ENCODE measurements at regions not wholly inside any gene's neighbourhood (a gene's known extent, or its start where the extent isn't known, plus 50 kb on each side); places are given as distances from the start of the nearest gene placed in this dataset.

DNA sequence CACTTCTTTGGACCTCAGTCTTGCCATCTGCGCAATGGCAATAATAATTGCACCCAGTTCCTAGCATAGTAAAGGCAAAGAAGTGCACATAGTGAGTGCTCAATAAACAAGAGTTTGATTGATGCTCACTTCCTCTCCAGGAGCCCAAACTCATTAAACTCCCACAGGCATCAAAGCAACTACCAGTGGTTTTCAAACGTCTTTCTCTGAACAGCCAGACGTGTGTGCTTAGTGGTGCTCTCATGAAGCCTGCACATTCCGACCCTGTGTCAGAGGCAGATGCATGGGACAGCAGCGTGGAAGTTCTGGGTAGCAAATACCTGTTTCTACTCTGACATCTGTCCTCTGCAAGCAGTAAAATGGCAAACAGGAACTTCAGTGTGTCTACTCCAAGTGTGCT lies 146.3 kb upstream of the MAFB start:
- no peak for TF ChIP-seq EZH2 (IDR thresholded peaks at IDR 0.05; ENCODE audit: insufficient read depth, low read length)
- TF ChIP-seq, protein P1, sequence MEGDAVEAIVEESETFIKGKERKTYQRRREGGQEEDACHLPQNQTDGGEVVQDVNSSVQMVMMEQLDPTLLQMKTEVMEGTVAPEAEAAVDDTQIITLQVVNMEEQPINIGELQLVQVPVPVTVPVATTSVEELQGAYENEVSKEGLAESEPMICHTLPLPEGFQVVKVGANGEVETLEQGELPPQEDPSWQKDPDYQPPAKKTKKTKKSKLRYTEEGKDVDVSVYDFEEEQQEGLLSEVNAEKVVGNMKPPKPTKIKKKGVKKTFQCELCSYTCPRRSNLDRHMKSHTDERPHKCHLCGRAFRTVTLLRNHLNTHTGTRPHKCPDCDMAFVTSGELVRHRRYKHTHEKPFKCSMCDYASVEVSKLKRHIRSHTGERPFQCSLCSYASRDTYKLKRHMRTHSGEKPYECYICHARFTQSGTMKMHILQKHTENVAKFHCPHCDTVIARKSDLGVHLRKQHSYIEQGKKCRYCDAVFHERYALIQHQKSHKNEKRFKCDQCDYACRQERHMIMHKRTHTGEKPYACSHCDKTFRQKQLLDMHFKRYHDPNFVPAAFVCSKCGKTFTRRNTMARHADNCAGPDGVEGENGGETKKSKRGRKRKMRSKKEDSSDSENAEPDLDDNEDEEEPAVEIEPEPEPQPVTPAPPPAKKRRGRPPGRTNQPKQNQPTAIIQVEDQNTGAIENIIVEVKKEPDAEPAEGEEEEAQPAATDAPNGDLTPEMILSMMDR (IDR thresholded peaks at IDR 0.05; ENCODE audit: insufficient read depth, low read depth, low read length) = no peak
